Tibial nerve (tissue), 4 donors: ENCODE measurements at regions not wholly inside any gene's neighbourhood (a gene's known extent, or its start where the extent isn't known, plus 50 kb on each side); places are given as distances from the start of the nearest gene placed in this dataset.

ENCODE experiments used
- DNase-seq, 2 donors: peaks; one replicate each; pipeline ENCODE4 v3.0.0-alpha.2; 2019; ENCODE audit warnings: low spot score in 2 of 2
- H3K27ac ChIP-seq, 4 donors: fragments of 200-600 bp; sonication (generic) in 3 of 4; one replicate each; pipeline ENCODE4 v1.5.1; 2017 to 2019; ENCODE audit warnings: mild to moderate bottlenecking in 1 of 4
- H3K27me3 ChIP-seq, 2 donors: fragments of 200-600 bp; sonication (generic) in 1 of 2; one replicate each; pipeline versions ENCODE4 v1.5.1 to v1.6.0; 2017 to 2019
- H3K36me3 ChIP-seq, 3 donors: fragments of 200-600 bp; sonication (generic); one replicate each; pipeline ENCODE4 v1.5.1; 2018 to 2019
- H3K4me1 ChIP-seq, 4 donors: fragments of 200-600 bp; sonication (generic) in 3 of 4; one replicate each; pipeline ENCODE4 v1.5.1; 2017 to 2019
- H3K4me3 ChIP-seq, 4 donors: fragments of 200-600 bp; sonication (generic) in 3 of 4; one replicate each; pipeline ENCODE4 v1.5.1; 2017 to 2019; ENCODE audit warnings: mild to moderate bottlenecking in 1 of 4, moderate library complexity in 1 of 4
- H3K9me3 ChIP-seq, 4 donors: fragments of 200-600 bp; sonication (generic) in 3 of 4; one replicate each; pipeline ENCODE4 v1.5.1; 2017 to 2019
- CTCF ChIP-seq, 5 experiments: fragments of 200-600 bp in 3 of 5; fragments of 450-650 bp in 2 of 5; sonication (generic) in 3 of 5; IDR thresholded peaks; one replicate each; pipeline ENCODE4 v1.5.1; 2016 to 2019; ENCODE audit warnings: antibody characterized with exemption in 5 of 5, mild to moderate bottlenecking in 3 of 5, moderate library complexity in 2 of 5
- EP300 ChIP-seq, 2 donors: sonication (generic); formaldehyde crosslinking; IDR thresholded peaks; one replicate each; pipeline ENCODE4 v1.6.1; 2017; ENCODE audit warnings: antibody characterized with exemption in 2 of 2, mild to moderate bottlenecking in 1 of 2
- POLR2A ChIP-seq, 2 donors: fragments of 450-650 bp; IDR thresholded peaks; one replicate each; pipeline ENCODE4 v1.6.1; 2017; ENCODE audit warnings: antibody characterized with exemption in 2 of 2, mild to moderate bottlenecking in 2 of 2, moderate library complexity in 2 of 2
- WGBS, 2 donors: methylation state at CpG; one replicate each; pipeline ENCODE4 v1.1.5; 2018; 5-methylcytosine and 5-hydroxymethylcytosine counted together

- WGBS, 2 donors: 53 to 67% methylated on average over 3 of the region's 3 CpGs
- no peak for DNase-seq
- Histone ChIP-seq H3K27me3 (no peaks in the 10 kb centered on the region), H3K9me3 (peaks cover 0 to 19% (median 0%) of the 10 kb centered on the region in 4 donors), H3K27ac (no peak overlapping the region), H3K4me1 (peaks cover 0 to 9% (median 0%) of the 10 kb centered on the region in 4 donors), H3K36me3 (no peaks in the 10 kb centered on the region), H3K4me3 (no peak overlapping the region)
- TF ChIP-seq CTCF (IDR thresholded peaks at IDR 0.05) (no peak), EP300 (IDR thresholded peaks at IDR 0.05) (no peak), POLR2A (IDR thresholded peaks at IDR 0.05) (no peak)
Observed at GRCh38 chr2:150274108-150274507, 213.4 kb downstream of the RND3 start.

- no peak for DNase-seq
- Histone ChIP-seq H3K27me3 (no peaks in the 10 kb centered on the region), H3K4me1 (peaks cover 0 to 9% (median 0%) of the 10 kb centered on the region in 4 donors), H3K27ac (peak overlapping the region in 1 of 4 donors; percentile 44), H3K4me3 (no peak overlapping the region), H3K36me3 (no peaks in the 10 kb centered on the region), H3K9me3 (peaks cover 0 to 12% (median 0%) of the 10 kb centered on the region in 4 donors)
- TF ChIP-seq POLR2A (IDR thresholded peaks at IDR 0.05): no peak
- no peak for TF ChIP-seq EP300 (IDR thresholded peaks at IDR 0.05)
- TF ChIP-seq CTCF (IDR thresholded peaks at IDR 0.05): no peak
Observed at GRCh38 chr2:150271952-150272802, 215.3 kb downstream of the RND3 start.

- H3K9me3 ChIP-seq: no peaks in the 10 kb centered on the region
- no peak for DNase-seq
- H3K36me3 ChIP-seq: no peaks in the 10 kb centered on the region
- TF ChIP-seq POLR2A (IDR thresholded peaks at IDR 0.05) (no peak), EP300 (IDR thresholded peaks at IDR 0.05) (no peak), CTCF (IDR thresholded peaks at IDR 0.05) (no peak)
- H3K4me3 ChIP-seq: no peak overlapping the region
- H3K27ac ChIP-seq: no peak overlapping the region
- WGBS, 2 donors: 77 to 82% methylated on average over 3 of the region's 3 CpGs
- no peaks in the 10 kb centered on the region for H3K27me3 ChIP-seq
- H3K4me1 ChIP-seq: peaks cover 0 to 9% (median 0%) of the 10 kb centered on the region in 4 donors
Observed at GRCh38 chr2:150267651-150268415, 219.6 kb downstream of the RND3 start.

GRCh38 chr2:150266931-150267330 is 220.5 kb downstream of the RND3 start:
- H3K4me3 ChIP-seq: no peak overlapping the region
- no peaks in the 10 kb centered on the region for H3K27me3 ChIP-seq
- H3K4me1 ChIP-seq: peaks cover 0 to 6% (median 0%) of the 10 kb centered on the region in 4 donors
- TF ChIP-seq EP300 (IDR thresholded peaks at IDR 0.05): no peak
- TF ChIP-seq CTCF (IDR thresholded peaks at IDR 0.05): no peak
- TF ChIP-seq POLR2A (IDR thresholded peaks at IDR 0.05): no peak
- no peak for DNase-seq
- no peaks in the 10 kb centered on the region for H3K36me3 ChIP-seq
- 96 to 98% methylated on average over 2 of the region's 2 CpGs for WGBS, 2 donors
- H3K27ac ChIP-seq: no peak overlapping the region
- H3K9me3 ChIP-seq: no peaks in the 10 kb centered on the region

- 84 to 89% methylated on average over 2 of the region's 2 CpGs for WGBS, 2 donors
- Histone ChIP-seq H3K9me3 (no peaks in the 10 kb centered on the region), H3K27ac (no peak overlapping the region), H3K4me3 (no peak overlapping the region), H3K4me1 (no peaks in the 10 kb centered on the region), H3K36me3 (no peaks in the 10 kb centered on the region), H3K27me3 (no peaks in the 10 kb centered on the region)
- no peak for DNase-seq
- no peak for TF ChIP-seq CTCF (IDR thresholded peaks at IDR 0.05)
- no peak for TF ChIP-seq POLR2A (IDR thresholded peaks at IDR 0.05)
- TF ChIP-seq EP300 (IDR thresholded peaks at IDR 0.05): no peak
Observed at GRCh38 chr2:150264442-150264841, 223.0 kb downstream of the RND3 start.
